ENCODE measurements at regions not wholly inside any gene's neighbourhood (a gene's known extent, or its start where the extent isn't known, plus 50 kb on each side); places are given as distances from the start of the nearest gene placed in this dataset.

GRCh38 chr9:99366621-99367020 is 144.5 kb downstream of the SEC61B start:
- TF ChIP-seq CTCF (IDR thresholded peaks at IDR 0.05) = no peak
- no peak for TF ChIP-seq POLR2A (IDR thresholded peaks at IDR 0.05)
